ENCODE measurements at regions not wholly inside any gene's neighbourhood (a gene's known extent, or its start where the extent isn't known, plus 50 kb on each side); places are given as distances from the start of the nearest gene placed in this dataset.

- TF ChIP-seq CTCF (IDR thresholded peaks at IDR 0.05) = no peak
- no peak for TF ChIP-seq POLR2A (IDR thresholded peaks at IDR 0.05)
These were observed 189.3 kb upstream of the MAST4 start for GRCh38 chr5:66406761-66407336.

Measured in upper lobe of left lung (tissue), 4 donors.